ENCODE measurements at regions not wholly inside any gene's neighbourhood (a gene's known extent, or its start where the extent isn't known, plus 50 kb on each side); places are given as distances from the start of the nearest gene placed in this dataset.

GRCh38 chr6:14757014-14757413 is 488.9 kb upstream of the JARID2 start:
- CTCF ChIA-PET = no interaction called here
- no peaks in the 10 kb centered on the region for H3K36me3 Mint-ChIP-seq (ENCODE audit: low read depth)

GRCh38 chr6:14757418-14757817 is 488.5 kb upstream of the JARID2 start:
- no peak for TF ChIP-seq CTCF (IDR thresholded peaks at IDR 0.05)
- Mint-ChIP-seq H3K4me1 (ENCODE audit: low read depth) (peaks cover 15% of the 10 kb centered on the region), H3K27me3 (no peaks in the 10 kb centered on the region), H3K27ac (no peak overlapping the region), H3K4me3 (no peak overlapping the region), H3K36me3 (ENCODE audit: low read depth) (no peaks in the 10 kb centered on the region), H3K9me3 (no peaks in the 10 kb centered on the region)
- DNase-seq (no peak), ATAC-seq (no peak)
- intact Hi-C loops (cut with micrococcal nuclease) = no loop called here
- ChIA-PET POLR2A (interaction anchor here (0.6 kb wide), 1 partner anchor 492 kb away, joined by 3 read pairs; no protein-coding TSS in a partner anchor), CTCF (no interaction called here)

More at GRCh38 chr6:14757014-14757413, 488.9 kb upstream of the JARID2 start:
- POLR2A ChIA-PET = interaction anchor here (0.6 kb wide), 1 partner anchor 492 kb away, joined by 3 read pairs; no protein-coding TSS in a partner anchor
- intact Hi-C loops (cut with micrococcal nuclease) = no loop called here
- Mint-ChIP-seq H3K27ac (no peak overlapping the region), H3K4me1 (ENCODE audit: low read depth) (peaks cover 15% of the 10 kb centered on the region), H3K4me3 (no peak overlapping the region), H3K9me3 (no peaks in the 10 kb centered on the region), H3K27me3 (no peaks in the 10 kb centered on the region)
- TF ChIP-seq CTCF (IDR thresholded peaks at IDR 0.05) = no peak
- DNase-seq = no peak
- ATAC-seq = no peak

- Mint-ChIP-seq H3K9me3 (no peaks in the 10 kb centered on the region), H3K36me3 (ENCODE audit: low read depth) (no peaks in the 10 kb centered on the region), H3K4me1 (ENCODE audit: low read depth) (peaks cover 17% of the 10 kb centered on the region), H3K27ac (no peak overlapping the region), H3K27me3 (no peaks in the 10 kb centered on the region), H3K4me3 (no peak overlapping the region)
- intact Hi-C loops (cut with micrococcal nuclease) = no loop called here
- POLR2A ChIA-PET = no interaction called here
- ATAC-seq = peak; percentile 32
- no peak for TF ChIP-seq CTCF (IDR thresholded peaks at IDR 0.05)
- peak; percentile 34 for DNase-seq
- CTCF ChIA-PET = no interaction called here
These were observed 487.3 kb upstream of the JARID2 start for GRCh38 chr6:14758421-14759081.

GRCh38 chr6:14759976-14760672 is 485.7 kb upstream of the JARID2 start:
- Mint-ChIP-seq H3K27ac (no peak overlapping the region), H3K4me3 (no peak overlapping the region), H3K27me3 (no peaks in the 10 kb centered on the region), H3K9me3 (no peaks in the 10 kb centered on the region), H3K36me3 (ENCODE audit: low read depth) (no peaks in the 10 kb centered on the region), H3K4me1 (ENCODE audit: low read depth) (peaks cover 16% of the 10 kb centered on the region)
- intact Hi-C loops (cut with micrococcal nuclease) = no loop called here
- CTCF ChIA-PET = no interaction called here
- DNase-seq (no peak), ATAC-seq (no peak)
- POLR2A ChIA-PET = no interaction called here
- no peak for TF ChIP-seq CTCF (IDR thresholded peaks at IDR 0.05)

- CTCF ChIA-PET = no interaction called here
- no peak for DNase-seq
- ATAC-seq = no peak
- Mint-ChIP-seq H3K4me3 (no peak overlapping the region), H3K9me3 (no peaks in the 10 kb centered on the region), H3K27ac (no peak overlapping the region), H3K27me3 (no peaks in the 10 kb centered on the region), H3K36me3 (ENCODE audit: low read depth) (no peaks in the 10 kb centered on the region), H3K4me1 (ENCODE audit: low read depth) (peaks cover 16% of the 10 kb centered on the region)
- intact Hi-C loops (cut with micrococcal nuclease) = no loop called here
- POLR2A ChIA-PET = no interaction called here
- TF ChIP-seq CTCF (IDR thresholded peaks at IDR 0.05) = no peak
These were observed 483.8 kb upstream of the JARID2 start for GRCh38 chr6:14762077-14762476.
